ENCODE measurements at regions not wholly inside any gene's neighbourhood (a gene's known extent, or its start where the extent isn't known, plus 50 kb on each side); places are given as distances from the start of the nearest gene placed in this dataset.

DNA sequence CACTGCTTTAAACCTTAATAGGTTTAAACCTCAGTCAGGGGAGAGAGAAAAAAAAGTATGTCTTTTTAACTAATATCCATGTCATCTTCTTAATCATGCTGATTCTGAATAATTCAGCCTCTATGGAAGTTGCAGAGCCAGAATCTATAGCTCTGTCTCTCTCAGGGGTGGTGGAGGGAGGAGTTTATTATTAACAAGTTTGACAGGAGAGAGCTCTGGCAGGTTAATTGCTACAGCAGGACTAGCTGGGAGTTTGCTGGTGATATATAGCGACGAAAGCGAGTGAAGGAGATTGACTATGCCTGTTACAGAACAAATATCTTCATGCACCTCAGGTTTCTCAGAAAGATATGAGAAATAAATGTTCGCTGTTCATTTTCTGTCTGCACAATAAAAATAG, 586.4 kb downstream of the TLE4 start:
- Histone ChIP-seq H3K27ac (no peak overlapping the region), H3K4me3 (no peak overlapping the region), H3K4me1 (replicated peaks in 1 of 2) (peaks cover 16 to 35% of the 10 kb centered on the region in 2 donors)
- ATAC-seq (replicated peaks in 6 of 8): peak in 6 of 8 experiments; percentile 12 to 90 (median 80)
- in situ Hi-C loops (cut with MboI; ENCODE audit: low pct_unique_long_range_greater_than_20kb in 2 of 9, low sequenced_read_pairs in 9 of 9, unreplicated experiment in 9 of 9): no loop called here
- WGBS, 10 experiments: 17 to 94% (median 44%) methylated on average over 1 to 4 of the region's 4 CpGs

DNA sequence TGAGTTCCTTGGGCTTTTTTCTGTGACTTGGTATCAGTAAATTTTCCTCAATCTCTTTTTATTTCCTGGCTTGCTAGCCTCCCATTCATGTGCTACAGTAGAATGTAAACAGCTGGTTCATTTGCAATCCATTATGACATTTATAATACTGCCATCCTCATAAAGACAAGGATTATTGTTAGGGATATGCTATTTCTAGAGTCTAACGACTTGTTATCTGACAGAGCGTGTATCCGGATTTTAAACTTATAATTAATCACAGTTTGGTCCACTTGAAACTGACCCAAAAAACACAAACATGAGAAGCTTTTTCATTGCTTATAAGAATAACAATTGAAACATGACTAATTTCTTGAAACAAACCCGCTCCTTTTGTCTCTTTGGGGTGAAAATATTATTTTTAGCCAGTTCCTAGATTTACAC, 585.8 kb downstream of the TLE4 start:
- 6 to 100% (median 60%) methylated on average over 1 to 4 of the region's 4 CpGs; no CpG with 5 or more reads in 1 of the 10 experiments for WGBS, 10 experiments
- in situ Hi-C loops (cut with MboI; ENCODE audit: low pct_unique_long_range_greater_than_20kb in 2 of 9, low sequenced_read_pairs in 9 of 9, unreplicated experiment in 9 of 9): no loop called here
- peak in 2 of 8 experiments; percentile 37 to 48 for ATAC-seq (replicated peaks in 6 of 8)
- H3K4me1 ChIP-seq (replicated peaks in 1 of 2): peaks cover 16 to 35% of the 10 kb centered on the region in 2 donors
- no peak overlapping the region for H3K4me3 ChIP-seq
- no peak overlapping the region for H3K27ac ChIP-seq

DNA sequence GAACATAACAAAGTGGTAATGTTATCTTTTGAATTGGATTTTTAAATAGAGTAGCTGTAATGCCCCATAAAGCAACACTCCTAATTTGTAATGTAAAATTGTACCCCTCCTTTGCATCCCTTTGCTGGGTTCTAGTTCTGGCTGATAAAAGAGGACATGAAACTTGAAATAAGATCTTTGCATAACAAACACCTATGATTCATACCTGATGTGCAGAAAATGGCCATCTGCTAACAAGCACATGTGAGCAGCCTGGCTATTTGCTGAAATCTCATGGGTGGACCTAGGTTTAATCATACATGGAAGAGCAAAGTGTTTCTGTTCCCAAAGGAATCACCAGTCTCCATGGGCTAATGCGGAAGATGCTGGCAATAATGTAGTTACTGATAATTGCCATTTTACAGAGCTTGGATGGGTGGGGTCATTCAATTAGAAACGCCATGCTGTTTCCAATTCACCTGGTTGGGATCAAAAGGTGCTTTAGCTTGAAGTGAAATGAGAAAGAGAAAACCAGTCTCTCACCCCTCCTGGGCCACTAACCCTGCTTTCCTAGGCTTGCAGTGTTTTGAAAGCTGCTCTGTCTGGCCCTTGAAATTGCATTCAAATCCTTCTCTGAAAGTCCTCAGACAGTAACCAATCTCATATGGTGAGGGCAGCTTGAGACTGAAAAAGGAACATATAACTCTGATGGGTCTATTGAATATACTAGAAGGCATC, 585.1 kb downstream of the TLE4 start:
- Histone ChIP-seq H3K4me3 (no peak overlapping the region), H3K4me1 (replicated peaks in 1 of 2) (peaks cover 16 to 35% of the 10 kb centered on the region in 2 donors), H3K27ac (no peak overlapping the region)
- 20 to 100% (median 70%) methylated on average over 1 to 2 of the region's 2 CpGs; no CpG with 5 or more reads in 1 of the 10 experiments for WGBS, 10 experiments
- peak in 5 of 8 experiments; percentile 21 to 81 (median 64) for ATAC-seq (replicated peaks in 6 of 8)
- in situ Hi-C loops (cut with MboI; ENCODE audit: low pct_unique_long_range_greater_than_20kb in 2 of 9, low sequenced_read_pairs in 9 of 9, unreplicated experiment in 9 of 9): no loop called here

DNA sequence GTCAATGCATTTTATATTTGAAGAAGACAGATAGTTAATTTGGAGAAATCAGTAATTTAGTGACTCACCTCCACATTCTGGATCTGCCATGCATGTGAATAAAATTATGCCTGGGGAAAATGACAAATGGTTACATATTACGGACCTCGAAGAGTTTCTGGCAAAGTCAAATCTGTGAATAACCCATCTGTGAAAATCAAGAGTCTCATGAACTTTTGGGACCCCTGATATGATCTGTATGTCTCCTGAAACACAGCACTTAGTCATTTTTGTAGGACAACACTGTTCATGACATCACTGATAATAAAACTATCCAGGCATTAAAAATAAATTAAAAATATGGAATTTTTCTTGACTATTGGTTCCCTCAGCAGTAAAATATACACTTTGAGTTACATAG, 584.5 kb downstream of the TLE4 start:
- Histone ChIP-seq H3K4me3 (no peak overlapping the region), H3K27ac (no peak overlapping the region), H3K4me1 (replicated peaks in 1 of 2) (peaks cover 16 to 35% of the 10 kb centered on the region in 2 donors)
- in situ Hi-C loops (cut with MboI; ENCODE audit: low pct_unique_long_range_greater_than_20kb in 2 of 9, low sequenced_read_pairs in 9 of 9, unreplicated experiment in 9 of 9): no loop called here
- ATAC-seq (replicated peaks in 6 of 8): no peak
- WGBS, 10 experiments: 6 to 89% (median 65%) methylated on average over 1 to 2 of the region's 2 CpGs; no CpG with 5 or more reads in 3 of the 10 experiments

DNA sequence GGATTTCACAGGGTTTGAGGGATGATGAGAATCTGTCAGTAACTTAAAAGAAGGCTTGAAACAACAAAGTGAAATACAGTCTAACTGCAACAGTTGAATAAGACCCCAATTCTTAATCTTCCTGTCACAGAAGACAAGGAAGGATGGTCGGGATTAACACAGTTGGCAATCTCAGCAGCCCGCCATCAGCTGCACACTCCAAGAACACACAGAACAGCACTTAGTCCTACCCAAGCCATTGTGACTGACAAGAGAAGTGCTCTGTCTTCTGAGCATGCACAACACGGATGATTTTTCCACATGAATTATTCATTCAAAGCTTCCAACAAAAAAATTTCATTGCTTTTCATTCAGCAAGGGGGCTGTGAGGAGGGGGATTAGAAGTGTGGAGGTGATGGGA, 576.1 kb downstream of the TLE4 start:
- H3K27ac ChIP-seq: no peak overlapping the region
- WGBS, 10 experiments: 0 to 83% (median 37%) methylated on average over 1 to 3 of the region's 3 CpGs; no CpG with 5 or more reads in 2 of the 10 experiments
- ATAC-seq (replicated peaks in 6 of 8): peak in 5 of 8 experiments; percentile 31 to 56 (median 47)
- H3K4me1 ChIP-seq (replicated peaks in 1 of 2): peaks cover 6 to 7% of the 10 kb centered on the region in 2 donors
- no peak overlapping the region for H3K4me3 ChIP-seq
- in situ Hi-C loops (cut with MboI; ENCODE audit: low pct_unique_long_range_greater_than_20kb in 2 of 9, low sequenced_read_pairs in 9 of 9, unreplicated experiment in 9 of 9): no loop called here

DNA sequence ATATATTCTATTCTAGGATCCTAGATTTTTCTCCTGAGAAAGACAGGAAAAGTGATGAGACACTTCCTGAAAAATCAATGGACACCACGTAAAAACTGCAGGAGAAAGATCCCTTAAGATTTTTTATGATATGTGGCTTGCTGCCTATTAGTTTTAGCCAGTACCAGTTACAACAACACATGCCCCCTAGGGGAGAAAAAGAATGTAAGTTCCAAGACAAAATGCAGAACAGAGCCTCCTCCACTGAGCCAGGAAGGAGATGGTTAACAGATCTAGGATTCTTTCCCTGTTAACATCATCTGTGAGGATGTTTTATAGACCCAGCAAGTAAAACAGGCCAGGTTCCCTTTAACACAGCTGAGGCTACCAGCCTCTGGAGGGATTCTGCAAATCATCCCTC, 574.7 kb downstream of the TLE4 start:
- no peak overlapping the region for H3K4me3 ChIP-seq
- WGBS, 10 experiments: 0 to 88% (median 18%) methylated on average over 1 of the region's 1 CpG; no CpG with 5 or more reads in 2 of the 10 experiments
- peak in 2 of 8 experiments; percentile 36 to 47 for ATAC-seq (replicated peaks in 6 of 8)
- H3K4me1 ChIP-seq (replicated peaks in 1 of 2): peaks cover 6 to 7% of the 10 kb centered on the region in 2 donors
- in situ Hi-C loops (cut with MboI; ENCODE audit: low pct_unique_long_range_greater_than_20kb in 2 of 9, low sequenced_read_pairs in 9 of 9, unreplicated experiment in 9 of 9): no loop called here
- H3K27ac ChIP-seq: no peak overlapping the region

DNA sequence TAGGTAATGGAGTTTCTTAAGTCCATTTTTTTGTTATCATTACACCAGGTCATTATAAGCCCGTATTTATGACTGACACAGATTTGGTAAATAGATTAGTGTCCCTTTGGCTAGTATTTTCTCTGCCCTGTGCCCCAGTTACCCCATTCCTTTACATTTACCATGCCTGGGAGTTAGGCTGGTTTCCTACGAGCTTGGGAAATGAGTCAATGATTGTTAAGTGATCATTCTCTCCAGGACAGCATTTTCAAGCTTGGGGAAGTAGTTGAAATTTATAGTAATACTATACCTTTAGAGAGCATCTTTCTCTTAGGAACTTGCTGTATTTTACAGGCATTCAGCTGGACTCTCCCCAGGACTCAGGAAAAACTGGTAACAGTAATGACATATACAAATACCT, 573.1 kb downstream of the TLE4 start:
- in situ Hi-C loops (cut with MboI; ENCODE audit: low pct_unique_long_range_greater_than_20kb in 2 of 9, low sequenced_read_pairs in 9 of 9, unreplicated experiment in 9 of 9): no loop called here
- no peak overlapping the region for H3K4me3 ChIP-seq
- ATAC-seq (replicated peaks in 6 of 8): no peak
- 17 to 100% (median 67%) methylated on average over 1 to 2 of the region's 2 CpGs; no CpG with 5 or more reads in 3 of the 10 experiments for WGBS, 10 experiments
- H3K4me1 ChIP-seq (replicated peaks in 1 of 2): peaks cover 6 to 7% of the 10 kb centered on the region in 2 donors
- no peak overlapping the region for H3K27ac ChIP-seq

DNA sequence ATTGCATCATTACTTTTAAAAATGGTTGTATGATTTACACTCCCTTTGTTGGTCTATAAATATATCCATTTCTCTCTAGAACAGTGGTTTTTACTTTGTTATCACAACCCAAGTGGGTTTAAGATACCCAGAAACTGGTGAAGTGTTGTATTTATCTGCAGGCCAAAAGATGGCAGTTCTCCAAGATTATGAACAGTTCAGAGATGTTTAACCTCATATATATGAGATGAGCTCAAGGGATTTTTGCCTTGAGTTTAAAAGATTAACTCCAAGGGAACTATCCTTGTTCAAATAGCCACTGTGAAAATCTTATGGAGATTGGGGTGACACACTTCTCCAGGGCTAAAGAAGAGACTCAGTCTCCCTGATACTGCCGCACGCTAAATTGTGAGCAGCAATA, 572.6 kb downstream of the TLE4 start:
- no peak for ATAC-seq (replicated peaks in 6 of 8)
- no peak overlapping the region for H3K27ac ChIP-seq
- WGBS, 10 experiments: 92 to 100% (median 97%) methylated on average over 2 of the region's 2 CpGs; no CpG with 5 or more reads in 6 of the 10 experiments
- H3K4me1 ChIP-seq (replicated peaks in 1 of 2): peaks cover 6 to 7% of the 10 kb centered on the region in 2 donors
- H3K4me3 ChIP-seq: no peak overlapping the region
- in situ Hi-C loops (cut with MboI; ENCODE audit: low pct_unique_long_range_greater_than_20kb in 2 of 9, low sequenced_read_pairs in 9 of 9, unreplicated experiment in 9 of 9): no loop called here

DNA sequence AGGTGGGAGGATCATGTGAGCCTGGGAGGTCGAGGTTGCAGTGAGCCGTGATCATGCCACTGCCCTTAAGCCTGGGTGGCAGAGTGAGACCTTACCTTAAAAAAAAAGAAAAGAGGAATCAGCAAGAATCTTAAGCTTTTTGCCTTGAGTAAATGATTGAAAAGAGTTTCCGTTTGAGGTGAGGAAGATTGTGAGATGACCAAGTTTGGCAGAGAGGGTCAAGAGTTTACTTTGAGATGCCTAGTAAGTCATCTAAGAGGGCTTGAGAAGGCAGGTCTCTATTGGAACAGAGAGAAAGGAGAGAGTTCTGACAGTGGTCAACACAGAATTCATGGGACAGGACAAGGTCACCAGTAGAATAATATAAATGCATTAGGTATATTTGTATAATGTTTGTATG, 572.1 kb downstream of the TLE4 start:
- 12 to 100% (median 80%) methylated on average over 1 to 3 of the region's 3 CpGs; no CpG with 5 or more reads in 1 of the 10 experiments for WGBS, 10 experiments
- Histone ChIP-seq H3K4me1 (replicated peaks in 1 of 2) (peaks cover 6 to 7% of the 10 kb centered on the region in 2 donors), H3K4me3 (no peak overlapping the region), H3K27ac (no peak overlapping the region)
- no peak for ATAC-seq (replicated peaks in 6 of 8)
- in situ Hi-C loops (cut with MboI; ENCODE audit: low pct_unique_long_range_greater_than_20kb in 2 of 9, low sequenced_read_pairs in 9 of 9, unreplicated experiment in 9 of 9): no loop called here

DNA sequence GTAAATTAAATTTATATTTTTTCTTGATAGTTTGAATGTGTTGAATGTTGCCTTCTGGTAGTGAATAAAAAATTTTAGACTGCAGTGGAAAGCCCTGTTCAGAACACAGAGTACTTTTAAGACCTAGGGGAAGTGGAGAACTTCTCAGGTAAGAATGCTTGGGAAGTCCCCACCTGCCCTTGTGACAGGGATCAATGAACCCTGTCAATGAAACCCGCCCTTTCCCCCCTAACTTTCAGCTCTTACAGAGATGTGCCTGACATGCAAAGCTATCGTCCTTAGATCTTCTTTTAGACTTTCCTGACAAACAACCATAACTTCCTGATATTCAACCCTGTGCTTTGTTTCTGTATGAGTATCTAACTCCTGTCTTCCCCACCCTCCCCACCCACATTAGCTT, 562.7 kb downstream of the TLE4 start:
- ATAC-seq (replicated peaks in 6 of 8): no peak
- H3K4me1 ChIP-seq (replicated peaks in 1 of 2): no peaks in the 10 kb centered on the region

DNA sequence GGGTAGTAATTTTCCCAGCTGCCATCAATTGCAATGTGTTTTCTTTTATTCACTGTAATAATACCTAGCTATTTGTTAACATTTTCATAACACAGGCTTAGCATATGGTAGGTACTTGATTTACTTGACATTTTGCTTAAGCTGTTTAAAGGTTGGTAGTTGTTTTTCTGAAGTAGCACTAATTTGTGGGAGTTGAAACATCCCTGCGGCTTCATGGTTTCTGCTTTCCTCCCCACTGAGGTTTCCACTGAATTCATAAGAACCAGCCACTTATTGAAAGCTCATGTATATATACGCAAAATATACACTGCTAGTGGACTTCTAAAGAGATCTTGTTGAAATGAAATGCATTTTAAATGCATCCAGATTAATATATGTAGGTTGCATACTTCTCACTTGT, 559.9 kb downstream of the TLE4 start:
- in situ Hi-C loops (cut with MboI; ENCODE audit: low pct_unique_long_range_greater_than_20kb in 2 of 9, low sequenced_read_pairs in 9 of 9, unreplicated experiment in 9 of 9): no loop called here
- Histone ChIP-seq H3K4me1 (replicated peaks in 1 of 2) (no peaks in the 10 kb centered on the region), H3K4me3 (no peak overlapping the region), H3K27ac (no peak overlapping the region)
- 45 to 100% (median 93%) methylated on average over 1 to 2 of the region's 2 CpGs; no CpG with 5 or more reads in 2 of the 10 experiments for WGBS, 10 experiments
- ATAC-seq (replicated peaks in 6 of 8): no peak

More for the DNA sequence above, 562.7 kb downstream of the TLE4 start:
- in situ Hi-C loops (cut with MboI; ENCODE audit: low pct_unique_long_range_greater_than_20kb in 2 of 9, low sequenced_read_pairs in 9 of 9, unreplicated experiment in 9 of 9): no loop called here
- Histone ChIP-seq H3K4me3 (no peak overlapping the region), H3K27ac (no peak overlapping the region)
- 0 to 20% methylated on average over 1 to 2 of the region's 2 CpGs; no CpG with 5 or more reads in 8 of the 10 experiments for WGBS, 10 experiments

DNA sequence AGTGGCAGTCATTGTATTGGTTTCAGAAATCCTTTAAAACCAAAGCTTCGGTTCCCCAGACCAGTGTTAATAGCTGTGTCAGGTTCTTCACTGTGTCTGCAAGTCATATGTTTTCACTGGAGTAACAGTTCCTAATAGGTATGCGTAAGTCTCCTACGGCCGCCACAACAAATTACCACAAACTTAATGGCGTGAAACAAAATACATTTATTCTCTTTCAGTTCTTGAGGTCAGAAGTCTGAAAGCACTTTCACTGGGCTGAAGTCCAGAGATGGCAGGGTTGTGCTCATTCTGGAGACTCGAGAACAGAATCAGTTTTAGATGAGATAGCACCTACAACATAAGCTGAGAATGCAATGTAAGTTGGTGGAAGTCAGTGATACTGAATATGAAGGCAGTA, 556.2 kb downstream of the TLE4 start:
- WGBS, 10 experiments: 26 to 100% (median 71%) methylated on average over 1 to 6 of the region's 6 CpGs; no CpG with 5 or more reads in 1 of the 10 experiments
- H3K27ac ChIP-seq: no peak overlapping the region
- ATAC-seq (replicated peaks in 6 of 8): peak in 1 of 8 experiments; percentile 22
- no peak overlapping the region for H3K4me3 ChIP-seq
- in situ Hi-C loops (cut with MboI; ENCODE audit: low pct_unique_long_range_greater_than_20kb in 2 of 9, low sequenced_read_pairs in 9 of 9, unreplicated experiment in 9 of 9): no loop called here
- no peaks in the 10 kb centered on the region for H3K4me1 ChIP-seq (replicated peaks in 1 of 2)

DNA sequence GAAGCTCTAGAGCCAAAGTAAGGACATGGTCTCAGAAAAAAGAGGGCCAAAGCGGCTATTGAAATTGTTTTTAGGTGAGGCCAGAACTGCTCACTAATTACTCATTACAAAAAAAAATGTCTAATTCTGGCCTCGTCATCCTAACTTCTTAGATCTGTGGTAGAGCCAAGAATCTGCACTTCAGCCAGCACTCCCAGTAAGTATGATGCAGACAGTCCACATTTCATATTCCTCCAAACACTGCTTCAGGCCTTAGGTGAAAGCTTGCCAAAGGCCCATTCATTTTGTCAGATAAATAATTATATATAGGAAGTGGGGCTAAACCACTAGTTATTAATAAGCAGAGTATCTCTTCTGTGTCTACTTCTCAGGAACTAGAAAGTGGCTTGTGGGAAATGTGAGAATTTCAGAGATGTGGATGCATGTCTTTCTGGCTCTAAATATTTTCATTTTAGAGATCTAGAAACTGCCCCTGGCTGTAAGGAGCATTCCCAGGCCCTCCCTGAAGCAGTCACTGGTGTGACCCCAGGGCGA, 554.0 kb downstream of the TLE4 start:
- no peak overlapping the region for H3K4me3 ChIP-seq
- 19 to 100% (median 91%) methylated on average over 1 to 3 of the region's 3 CpGs; no CpG with 5 or more reads in 1 of the 10 experiments for WGBS, 10 experiments
- ATAC-seq (replicated peaks in 6 of 8): no peak
- no peak overlapping the region for H3K27ac ChIP-seq
- in situ Hi-C loops (cut with MboI; ENCODE audit: low pct_unique_long_range_greater_than_20kb in 2 of 9, low sequenced_read_pairs in 9 of 9, unreplicated experiment in 9 of 9): no loop called here
- no peaks in the 10 kb centered on the region for H3K4me1 ChIP-seq (replicated peaks in 1 of 2)
